ENCODE measurements at regions not wholly inside any gene's neighbourhood (a gene's known extent, or its start where the extent isn't known, plus 50 kb on each side); places are given as distances from the start of the nearest gene placed in this dataset.

GRCh38 chr21:35943752-35944151 lies 116.6 kb downstream of the SETD4 start:
- ChIA-PET CTCF (ENCODE audit: low intra/inter-chr PET ratio, low total read pairs) (no interaction called here), POLR2A (no interaction called here)

More at GRCh38 chr21:35943752-35944151, 116.6 kb downstream of the SETD4 start:
- no peak for FAIRE-seq
- no peak overlapping the region for H3K27ac ChIP-seq (ENCODE audit: extremely low read length, insufficient read depth, low read length)
- no peak for DNase-seq (ENCODE audit: low spot score)
- TF ChIP-seq PCBP2 (optimal IDR thresholded peaks at IDR 0.05; ENCODE audit: low read depth, low read length, poor library complexity, severe bottlenecking): no peak
- no peak for TF ChIP-seq MBD4 (IDR thresholded peaks at IDR 0.05; ENCODE audit: borderline replicate concordance, low read length)
- no peak for TF ChIP-seq ZNF414 (CRISPR knock-in tag; IDR thresholded peaks at IDR 0.05)
- no peak for TF ChIP-seq HNRNPLL (IDR thresholded peaks at IDR 0.05; ENCODE audit: low read depth, low read length, poor library complexity, severe bottlenecking)
- TF ChIP-seq FOXA3 (CRISPR knock-in tag; IDR thresholded peaks at IDR 0.05): no peak
- TF ChIP-seq SCMH1 (CRISPR knock-in tag; IDR thresholded peaks at IDR 0.05; ENCODE audit: borderline replicate concordance): no peak
- TF ChIP-seq TCF7L2 (IDR thresholded peaks at IDR 0.05; ENCODE audit: low read depth, low read length): no peak
- TF ChIP-seq KDM4B (CRISPR knock-in tag; IDR thresholded peaks at IDR 0.05): no peak
- no peak for TF ChIP-seq FUBP1 (CRISPR knock-in tag; IDR thresholded peaks at IDR 0.05; ENCODE audit: borderline replicate concordance)
- TF ChIP-seq ZNF296 (CRISPR knock-in tag; conservative IDR thresholded peaks at IDR 0.05): no peak
- no peak for TF ChIP-seq YEATS2 (CRISPR knock-in tag; IDR thresholded peaks at IDR 0.05; ENCODE audit: borderline replicate concordance)
- TF ChIP-seq ZNF629 (CRISPR knock-in tag; conservative IDR thresholded peaks at IDR 0.05): no peak
- TF ChIP-seq ZNF678 (CRISPR knock-in tag; IDR thresholded peaks at IDR 0.05): no peak
- no peak for TF ChIP-seq ZNF550 (CRISPR knock-in tag; IDR thresholded peaks at IDR 0.05; ENCODE audit: borderline replicate concordance)
- no peak for TF ChIP-seq SKIL (CRISPR knock-in tag; IDR thresholded peaks at IDR 0.05; ENCODE audit: borderline replicate concordance)
- no peak for TF ChIP-seq RXRA (CRISPR knock-in tag; IDR thresholded peaks at IDR 0.05)
- no peak for TF ChIP-seq AGO2 (optimal IDR thresholded peaks at IDR 0.05; ENCODE audit: low read depth, low read length)
- no peak for TF ChIP-seq ZNF10 (CRISPR knock-in tag; IDR thresholded peaks at IDR 0.05; ENCODE audit: borderline replicate concordance, low read depth)
- TF ChIP-seq ZBTB42 (CRISPR knock-in tag; IDR thresholded peaks at IDR 0.05): no peak
- no peaks in the 10 kb centered on the region for H3K79me2 ChIP-seq (ENCODE audit: insufficient read depth, low read length)
- no peak overlapping the region for H3K4me2 ChIP-seq (ENCODE audit: low read depth, low read length)
- no peak overlapping the region for H2AFZ ChIP-seq (ENCODE audit: low read length)
- H3K4me3 ChIP-seq (replicated peaks in 1 of 3; ENCODE audit: insufficient read depth in 1 of 3, low read depth in 2 of 3, low read length in 3 of 3): no peak overlapping the region
- intact Hi-C loops (cut with micrococcal nuclease; ENCODE audit: unreplicated experiment): loop anchor here (10.0 kb wide), 1 partner anchor 1059 kb away; no protein-coding TSS in a partner anchor
- H3K4me1 ChIP-seq (ENCODE audit: insufficient read depth, low read length): peaks cover 9% of the 10 kb centered on the region; the same call in 1 of the 2 replicates
- no peaks in the 10 kb centered on the region for H3K36me3 ChIP-seq (replicated peaks in 1 of 2; ENCODE audit: control insufficient read depth in 1 of 2, insufficient read depth in 2 of 2, low read length in 2 of 2)
- H3K27me3 ChIP-seq (ENCODE audit: control insufficient read depth in 1 of 2, insufficient read depth in 2 of 2, low read length in 2 of 2): no peaks in the 10 kb centered on the region
- H4K20me1 ChIP-seq (ENCODE audit: insufficient read depth, low read length): no peaks in the 10 kb centered on the region
- H3K9ac ChIP-seq (ENCODE audit: insufficient read depth, low read depth, low read length): no peak overlapping the region
- BruUV-seq (replicated peaks): no TSS peak
- in situ Hi-C loops (cut with HindIII; ENCODE audit: extremely low pct_ligation_motif_present, low pct_unique_long_range_greater_than_20kb): loop anchor here (25.0 kb wide), 1 partner anchor 1056 kb away; no protein-coding TSS in a partner anchor
- no peaks in the 10 kb centered on the region for H3K9me3 ChIP-seq (ENCODE audit: low read length)
- no peak for ATAC-seq
- 92% methylated on average over 3 of the region's 3 CpGs for WGBS (ENCODE audit: low lambda C conversion rate)

All from HepG2 (cell line).